NCI-H446 treated with DMSO at 0.1 percent for 48 hours (cell line): ENCODE measurements at regions not wholly inside any gene's neighbourhood (a gene's known extent, or its start where the extent isn't known, plus 50 kb on each side); places are given as distances from the start of the nearest gene placed in this dataset.
"Not testable (repeated sequence)": the region's sequence is repeated elsewhere in the genome, so short reads cannot be mapped to it uniquely, and the experiment has no call there.

Experiments used
- DNase-seq: peaks from one replicate; lab custom pipeline; 2025; lab: John Stamatoyannopoulos, UW

DNA sequence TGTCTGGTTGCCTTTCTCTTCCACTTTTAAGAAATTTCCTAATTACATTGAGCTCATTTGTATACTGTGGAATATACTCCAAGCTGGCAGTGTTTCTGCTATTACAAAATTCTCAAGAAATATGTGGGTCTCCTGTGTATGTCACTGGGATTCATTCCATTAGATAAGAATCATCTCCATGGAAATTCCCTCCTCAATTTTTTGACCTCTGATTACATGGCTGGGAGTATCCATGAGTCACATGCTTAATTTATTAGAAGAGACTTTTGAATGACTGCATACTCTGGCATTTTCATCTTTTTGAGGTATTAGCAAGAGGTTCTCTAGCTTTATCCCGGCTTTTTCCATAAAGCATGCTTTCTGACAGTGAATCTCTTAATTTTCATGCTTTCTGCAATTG lies 665.5 kb upstream of the CNTNAP5 start:
- DNase-seq = no peak

DNA sequence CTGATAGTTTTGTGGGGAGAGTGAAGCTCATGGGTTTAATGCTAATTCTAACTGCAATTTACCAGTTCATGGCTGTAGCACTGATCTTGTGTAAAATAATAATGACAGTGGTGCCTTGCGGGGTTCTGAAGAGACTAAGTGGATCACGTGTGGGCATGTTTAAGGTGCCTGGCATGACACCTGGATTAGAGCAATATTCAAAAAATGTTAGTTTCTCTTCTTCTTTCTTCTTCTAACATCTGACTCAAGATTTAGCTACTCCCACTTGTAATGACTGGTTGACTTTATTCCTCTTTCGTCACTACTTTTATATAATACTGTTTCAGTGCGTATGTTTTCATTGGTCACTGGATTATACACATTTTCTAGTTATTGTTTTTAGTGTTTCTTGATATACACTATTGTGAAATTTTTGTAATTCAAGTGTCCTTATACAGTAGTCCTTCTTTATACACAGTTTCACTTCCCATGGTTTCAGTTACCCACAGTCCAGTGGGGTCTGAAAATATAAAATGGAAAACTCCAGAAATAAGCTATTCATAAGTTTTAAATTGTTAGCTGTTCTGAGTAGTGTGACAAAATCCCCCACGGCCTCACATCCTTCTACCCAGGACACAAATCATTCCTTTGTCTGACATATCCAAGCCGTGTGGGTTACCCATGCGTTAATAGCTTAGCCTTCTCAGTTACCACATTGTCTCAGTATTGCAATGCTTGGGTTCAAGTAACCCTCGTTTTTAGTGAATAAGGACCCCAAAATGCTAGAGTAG lies 662.2 kb upstream of the CNTNAP5 start:
- DNase-seq = no peak

DNA sequence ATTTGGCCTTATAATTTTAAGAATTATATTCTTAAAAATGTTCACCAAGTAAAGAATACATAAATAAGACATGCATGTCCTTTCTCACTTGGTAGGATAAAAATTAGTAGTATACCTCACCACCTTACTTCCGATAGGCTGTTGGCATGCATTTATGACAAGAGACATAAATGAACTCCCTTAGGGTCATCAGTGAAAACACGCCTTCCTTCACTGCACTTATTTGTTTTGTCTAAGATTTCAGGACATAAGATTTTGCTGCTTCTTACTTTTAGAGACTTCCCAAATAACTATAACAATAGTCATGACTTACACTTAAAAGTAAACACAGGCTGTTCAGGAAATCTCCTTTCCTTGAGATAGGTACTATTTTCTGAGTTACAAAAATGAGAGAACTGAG lies 661.3 kb upstream of the CNTNAP5 start:
- DNase-seq = no peak

DNA sequence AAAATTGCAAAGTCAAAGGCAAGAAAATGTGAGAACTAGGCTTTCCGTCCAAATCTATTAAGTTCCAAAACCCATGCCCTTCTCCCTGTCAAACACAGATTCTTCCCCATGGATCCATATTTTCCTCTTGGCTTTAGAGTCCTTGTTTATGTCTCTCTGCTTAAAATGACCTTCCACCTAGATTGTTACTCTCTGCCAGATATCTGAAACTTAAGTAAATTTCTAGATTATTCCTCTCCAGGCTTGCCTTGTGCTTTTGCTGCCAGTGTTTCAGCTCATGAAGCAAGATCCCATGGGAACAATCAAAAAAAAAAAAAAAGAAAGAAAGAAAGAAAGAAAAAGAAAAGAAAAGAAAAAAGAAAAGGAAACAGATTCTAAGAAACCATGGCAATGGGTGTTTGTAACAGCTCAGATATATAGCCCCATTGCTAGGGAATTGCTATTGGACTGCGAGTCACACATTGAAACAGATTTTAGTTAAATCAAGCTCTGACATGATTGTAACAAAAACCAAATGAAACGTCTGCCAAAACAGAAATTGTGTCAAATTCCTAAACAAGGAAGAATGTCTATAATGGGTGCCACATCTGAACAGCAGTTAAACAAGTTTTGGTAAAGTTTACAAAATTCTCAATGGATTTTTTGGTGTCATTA lies 660.7 kb upstream of the CNTNAP5 start:
- no peak for DNase-seq

DNA sequence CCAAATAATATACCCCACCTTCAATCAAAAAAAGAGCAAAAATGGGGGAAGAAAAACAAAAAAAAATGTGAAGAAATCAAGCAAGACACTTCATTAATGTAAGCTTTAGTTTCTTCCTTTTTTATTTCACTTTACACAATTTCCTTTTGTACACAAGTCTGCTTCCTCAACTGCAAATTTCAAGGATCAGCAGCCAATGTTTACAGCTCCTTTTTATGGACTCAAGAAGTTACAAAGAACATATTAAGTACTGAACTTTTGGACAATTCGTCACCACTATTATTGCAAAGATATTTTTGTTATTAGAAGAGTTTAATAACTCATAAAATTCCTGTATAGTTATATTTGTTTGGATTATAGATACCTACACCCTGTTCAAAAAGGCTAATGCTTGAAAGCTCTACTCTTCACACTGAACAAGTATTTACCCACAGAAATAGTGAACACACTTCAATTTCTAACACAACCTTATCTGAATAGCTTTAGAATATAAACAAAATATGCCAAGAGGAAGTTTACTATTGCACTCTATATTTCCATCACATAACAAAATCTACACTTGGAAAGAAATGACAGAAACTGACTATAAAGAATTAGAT lies 658.7 kb upstream of the CNTNAP5 start:
- DNase-seq = no peak

DNA sequence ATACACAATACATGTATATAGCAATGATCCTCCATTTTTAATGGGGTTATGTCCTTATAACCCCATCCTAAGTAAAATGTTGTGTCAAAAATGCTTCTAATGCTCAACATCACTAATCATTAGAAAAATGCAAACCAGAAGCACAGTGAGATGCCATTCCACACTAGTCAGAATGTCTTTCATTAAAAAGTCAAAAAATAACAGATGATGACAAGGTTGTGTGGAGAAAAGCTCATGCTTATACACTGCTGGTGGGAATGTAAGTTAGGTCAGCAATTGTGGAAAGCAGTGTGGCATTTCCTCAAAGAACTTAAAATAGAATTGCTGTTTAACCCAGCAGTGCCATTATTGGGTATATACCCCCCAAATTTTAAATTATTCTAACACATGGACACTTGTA lies 654.9 kb upstream of the CNTNAP5 start:
- no peak for DNase-seq

DNA sequence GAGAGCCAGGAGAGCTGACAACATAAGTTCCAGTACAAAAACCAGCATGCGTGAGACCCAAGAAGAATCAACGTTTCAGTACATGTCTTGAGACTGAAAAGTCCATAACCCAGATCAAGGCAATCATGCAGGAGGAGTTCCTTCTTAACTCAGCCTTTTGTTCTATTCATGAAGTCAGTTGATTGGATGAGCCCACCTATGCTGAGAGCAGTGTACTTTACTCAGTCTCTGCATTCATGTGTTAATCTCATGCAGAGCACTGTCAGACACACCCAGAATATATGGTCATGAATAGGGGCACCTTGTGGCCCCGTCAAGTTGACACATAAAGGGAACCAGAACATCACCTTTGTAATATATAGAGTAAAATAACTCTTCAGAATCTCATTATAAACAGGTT lies 653.6 kb upstream of the CNTNAP5 start:
- no peak for DNase-seq

DNA sequence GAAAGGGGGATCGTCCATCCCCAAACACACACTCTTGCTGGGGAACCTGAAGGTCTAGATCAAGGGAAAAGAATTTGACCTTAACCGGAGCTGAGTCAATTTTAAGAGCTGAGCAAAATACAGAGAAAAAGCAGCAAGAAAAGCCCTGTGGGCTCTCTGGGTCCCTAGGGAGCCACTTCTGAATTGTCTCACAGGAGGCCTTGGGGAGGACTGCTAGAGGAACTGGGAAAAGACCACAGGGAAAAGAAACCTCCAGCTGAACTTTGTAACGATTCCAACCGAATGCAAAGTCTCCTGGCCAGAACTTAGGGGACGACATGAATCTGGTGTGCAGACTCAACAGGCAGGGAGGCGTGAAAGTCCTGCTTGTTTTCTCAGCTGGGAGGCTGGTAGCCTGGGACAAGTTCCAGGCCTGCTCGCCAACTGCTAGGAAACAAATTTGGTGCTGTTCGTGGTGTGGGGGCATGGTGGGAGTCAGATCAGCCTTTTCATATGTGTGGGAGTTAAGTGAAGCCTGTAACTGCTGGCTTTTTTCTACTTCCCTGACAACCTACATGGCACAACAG lies 644.6 kb upstream of the CNTNAP5 start:
- peak; percentile 78 for DNase-seq

DNA sequence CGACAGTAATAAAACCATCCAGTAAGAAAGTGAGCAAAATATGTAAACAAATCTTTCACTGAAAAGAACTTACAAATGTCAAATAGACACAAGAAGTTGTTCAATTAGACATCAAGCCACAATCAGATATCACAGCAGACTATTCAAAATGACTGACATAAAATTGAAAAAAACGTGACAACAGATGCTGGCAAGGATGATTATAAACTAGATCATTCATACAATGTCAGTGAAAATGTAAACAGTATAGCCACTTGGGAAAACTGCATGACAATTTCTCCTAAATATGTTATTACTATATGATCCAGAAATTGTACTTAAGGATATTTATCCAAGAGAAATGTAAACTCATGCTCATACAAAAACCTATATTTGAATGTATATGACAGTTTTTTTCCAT lies 609.4 kb upstream of the CNTNAP5 start:
- no peak for DNase-seq

DNA sequence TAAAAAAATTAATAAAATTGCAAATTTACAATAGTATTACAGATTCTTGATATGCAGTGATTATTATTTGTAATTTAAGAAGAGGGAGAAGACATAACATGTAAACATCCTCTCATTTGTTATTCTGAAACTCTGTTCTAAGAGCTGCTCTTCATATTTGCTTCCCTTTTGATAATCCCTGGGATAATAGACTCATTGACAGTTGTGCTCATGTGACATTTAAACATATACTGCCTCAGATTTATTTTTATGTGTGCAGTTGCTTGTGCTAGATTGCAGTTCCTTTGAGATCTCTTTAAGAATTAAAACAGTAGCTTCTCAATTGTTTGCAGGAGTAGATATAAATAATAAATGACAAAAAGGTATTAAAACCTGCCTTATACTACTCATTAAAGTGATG lies 605.1 kb upstream of the CNTNAP5 start:
- no peak for DNase-seq

DNA sequence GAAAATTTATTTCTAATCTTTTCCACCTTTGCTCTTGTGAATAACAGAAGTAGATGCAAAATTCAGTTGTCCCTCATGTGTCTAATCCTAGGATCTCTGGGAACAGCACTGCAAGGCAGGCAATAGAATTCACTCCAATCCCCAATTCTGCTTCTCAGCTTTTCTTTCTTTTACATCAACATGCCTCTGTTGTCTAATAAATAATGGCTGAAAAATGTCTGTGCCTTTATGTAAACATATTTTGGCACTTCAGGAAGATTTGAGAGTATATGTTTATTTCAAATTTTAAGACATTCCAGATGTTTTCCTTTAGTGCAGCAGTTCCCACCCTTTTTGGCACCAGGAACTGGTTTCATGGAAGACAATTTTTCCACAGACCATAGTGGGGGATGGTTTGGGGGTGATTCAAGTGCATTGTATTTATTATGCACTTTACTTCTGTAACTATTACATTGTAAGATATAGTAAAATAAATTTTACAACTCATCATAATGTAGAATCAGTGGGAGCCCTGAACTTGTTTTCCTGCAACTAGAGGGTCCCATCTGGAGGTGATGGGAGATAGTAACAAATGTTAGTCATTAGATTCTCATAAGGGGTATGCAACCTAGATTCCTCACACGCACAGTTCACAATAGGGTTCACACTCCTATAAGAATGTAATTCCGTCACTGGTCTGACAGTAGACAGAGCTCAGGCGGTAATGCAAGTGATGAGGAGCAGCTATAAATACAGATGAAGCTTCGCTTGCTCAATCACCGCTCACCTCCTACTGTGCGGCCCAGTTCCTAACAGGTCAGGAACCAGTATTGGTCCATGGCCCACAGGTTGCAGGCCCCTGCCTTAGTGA lies 590.3 kb upstream of the CNTNAP5 start:
- no peak for DNase-seq

DNA sequence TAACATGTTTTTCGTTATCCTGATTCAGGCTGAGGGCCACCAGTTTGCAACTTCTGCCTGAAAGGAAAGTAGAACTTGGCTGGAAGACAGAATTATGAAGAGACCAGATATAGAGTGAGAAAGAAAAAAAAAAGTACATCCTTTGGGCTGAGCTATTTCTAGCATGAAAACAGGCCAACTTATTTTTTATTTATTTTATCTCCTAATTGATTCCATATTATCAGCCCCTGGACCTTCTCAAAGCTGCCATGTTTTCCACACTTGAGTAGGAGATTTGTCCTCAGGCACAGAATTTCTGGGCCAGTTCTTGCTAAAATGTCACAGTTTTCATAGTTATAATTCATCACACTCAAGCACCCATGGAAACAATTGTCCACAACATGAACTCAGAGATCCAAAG lies 586.8 kb upstream of the CNTNAP5 start:
- peak; percentile 62 for DNase-seq

DNA sequence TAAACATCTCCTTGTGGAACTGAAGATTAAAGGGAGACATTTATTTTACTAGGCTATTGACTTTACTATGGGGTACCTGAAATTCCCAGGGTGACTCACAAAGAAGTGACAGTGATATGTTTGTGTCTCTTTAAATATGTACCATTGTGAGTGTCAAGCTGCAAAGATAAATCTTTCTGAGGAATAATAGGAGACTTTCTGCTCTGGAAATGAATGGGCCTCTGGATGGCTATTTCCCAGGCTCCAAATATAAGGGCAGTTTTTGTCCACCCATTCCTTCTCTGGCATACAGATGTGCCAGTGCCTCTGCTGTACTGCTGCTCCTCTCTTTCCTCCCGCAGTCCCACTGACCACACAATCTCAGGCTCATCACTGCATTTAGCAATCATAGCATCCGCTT lies 586.4 kb upstream of the CNTNAP5 start:
- DNase-seq = no peak

DNA sequence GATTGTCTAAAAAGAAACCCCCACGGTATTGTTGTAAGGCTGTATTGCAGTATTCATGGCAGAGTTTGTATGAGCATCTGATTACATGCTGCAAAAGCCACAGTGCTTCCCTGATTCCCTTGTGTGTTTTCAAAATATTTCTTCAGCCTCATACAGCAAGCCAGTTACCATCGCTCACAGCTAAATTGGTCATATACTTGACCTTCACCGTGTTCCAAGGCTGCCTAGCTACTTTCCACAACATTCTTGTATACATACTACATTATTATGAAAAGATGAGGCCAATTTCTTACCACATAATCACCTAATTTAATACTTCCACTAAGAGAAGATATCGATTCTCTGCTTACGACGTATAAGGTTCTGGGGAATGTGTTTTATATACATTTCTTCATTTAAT lies 576.3 kb upstream of the CNTNAP5 start:
- no peak for DNase-seq

DNA sequence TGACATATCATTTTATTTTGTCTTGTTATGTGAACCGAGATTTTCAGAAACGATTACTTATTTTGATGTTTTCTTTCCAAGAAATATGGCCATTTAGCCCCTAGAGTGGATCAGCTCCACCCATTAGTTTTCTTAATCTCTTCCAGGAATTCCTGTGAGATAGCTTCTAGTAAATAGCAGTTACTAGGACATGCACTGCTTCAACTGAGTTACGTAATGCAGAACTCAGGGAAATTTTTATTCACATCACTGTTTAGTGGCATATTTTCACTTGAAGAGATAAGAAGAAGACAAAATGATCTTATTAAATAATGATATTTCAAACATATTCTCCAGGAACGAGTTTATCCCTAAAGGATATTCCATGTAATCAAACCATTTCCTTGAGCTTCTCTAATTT lies 573.5 kb upstream of the CNTNAP5 start:
- no peak for DNase-seq

DNA sequence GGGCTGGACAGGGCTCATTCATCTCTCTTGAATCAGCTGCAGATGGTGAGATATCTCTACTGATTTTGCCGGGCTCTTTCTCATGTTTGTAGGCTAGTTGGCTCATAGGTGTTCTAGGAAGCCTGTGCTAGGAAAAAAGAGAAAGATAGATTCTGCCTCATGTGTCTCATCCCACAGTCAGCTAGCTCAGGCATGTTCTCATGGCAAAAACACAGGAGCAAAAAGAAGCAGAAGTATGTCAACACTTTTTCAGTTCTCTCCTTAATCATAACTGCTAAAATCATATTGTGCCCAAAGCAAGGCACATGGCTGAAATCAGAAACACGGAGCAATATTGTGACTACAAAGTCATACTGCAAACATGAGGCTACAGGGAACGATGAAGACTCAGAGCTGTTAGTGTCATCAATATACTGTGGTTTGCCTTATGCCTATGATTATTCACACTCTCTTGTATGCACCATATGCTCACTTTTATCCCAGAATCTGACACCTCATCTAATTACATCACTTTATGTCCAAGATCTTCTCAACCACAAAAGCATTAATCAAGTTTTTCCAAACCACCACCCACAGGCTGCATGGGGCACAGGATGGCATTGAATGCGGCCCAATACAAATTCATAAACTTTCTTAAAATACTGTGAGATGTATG lies 571.9 kb upstream of the CNTNAP5 start:
- peak; percentile 92 for DNase-seq

DNA sequence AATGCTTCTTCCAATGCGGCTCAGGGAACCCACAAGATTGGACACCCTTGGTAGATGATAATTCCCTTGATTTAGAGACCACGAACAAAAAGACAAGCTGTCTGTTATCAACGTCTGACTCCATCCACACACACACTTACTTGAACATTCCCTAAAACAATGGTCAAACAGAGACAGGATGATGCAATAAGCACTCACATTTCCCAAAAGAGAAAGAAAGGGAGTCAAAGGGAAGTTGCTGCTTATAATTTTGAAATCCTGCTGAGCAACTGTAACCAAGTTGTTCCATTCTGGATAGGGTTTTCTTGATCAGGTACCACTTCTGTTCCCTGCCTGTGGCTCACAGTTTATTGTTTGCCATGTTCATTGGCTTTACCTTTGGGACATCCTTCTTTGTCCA lies 571.3 kb upstream of the CNTNAP5 start:
- DNase-seq = no peak

DNA sequence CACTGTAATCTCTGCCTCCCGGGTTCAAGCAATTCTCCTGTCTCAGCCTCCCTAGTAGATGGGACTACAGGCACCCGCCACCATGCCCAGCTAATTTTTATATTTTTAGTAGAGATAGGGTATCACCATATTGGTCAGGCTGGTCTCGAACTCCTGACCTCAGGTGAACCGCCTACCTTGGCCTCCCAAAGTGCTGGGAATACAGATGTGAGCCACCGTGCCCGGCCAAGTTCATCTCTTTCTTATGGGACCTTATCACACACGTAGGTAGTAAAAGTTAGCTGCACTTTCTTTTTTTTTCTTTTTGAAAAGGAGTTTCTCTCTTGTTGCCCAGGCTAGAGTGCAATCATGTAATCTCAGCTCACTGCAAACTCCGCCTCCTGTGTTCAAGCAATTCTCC lies 569.9 kb upstream of the CNTNAP5 start:
- not testable (repeated sequence) for DNase-seq

DNA sequence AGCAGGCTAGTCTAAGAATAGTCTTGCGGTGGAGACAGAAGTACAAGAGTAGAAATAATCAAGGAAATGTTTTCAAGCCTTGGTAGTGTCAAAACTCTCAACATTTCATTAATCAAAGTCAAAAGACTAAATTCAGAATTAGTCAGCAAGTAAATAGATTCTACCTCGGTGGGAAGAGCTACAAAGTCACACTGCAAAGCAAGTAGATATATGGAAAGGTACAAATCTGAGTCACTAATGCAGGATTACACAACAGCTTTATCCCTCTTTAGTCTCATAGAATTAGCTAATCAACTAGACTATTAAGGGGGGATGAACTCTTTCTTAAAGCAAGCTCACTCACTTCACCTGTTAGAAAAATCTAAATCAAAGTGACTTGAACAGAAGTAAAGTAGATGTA lies 568.7 kb upstream of the CNTNAP5 start:
- no peak for DNase-seq

DNA sequence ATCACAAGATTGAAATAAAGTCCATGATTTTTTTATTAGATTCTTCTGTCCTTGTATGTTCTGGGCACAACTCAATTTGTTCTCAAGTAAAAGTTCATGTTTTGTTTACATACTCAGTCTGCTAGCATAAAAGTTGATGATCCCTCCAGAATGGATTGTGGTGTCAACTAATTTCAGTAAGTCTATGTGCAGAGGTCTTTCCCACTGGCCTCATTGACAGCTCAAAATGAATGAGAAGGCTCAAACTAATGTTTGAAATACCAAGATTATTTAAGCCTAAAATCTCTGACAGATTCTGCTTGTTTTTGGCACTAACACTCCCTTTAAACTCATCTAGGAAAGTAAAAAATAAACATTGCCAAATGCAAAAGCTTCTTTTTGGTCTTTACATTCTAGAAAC lies 561.2 kb upstream of the CNTNAP5 start:
- no peak for DNase-seq

DNA sequence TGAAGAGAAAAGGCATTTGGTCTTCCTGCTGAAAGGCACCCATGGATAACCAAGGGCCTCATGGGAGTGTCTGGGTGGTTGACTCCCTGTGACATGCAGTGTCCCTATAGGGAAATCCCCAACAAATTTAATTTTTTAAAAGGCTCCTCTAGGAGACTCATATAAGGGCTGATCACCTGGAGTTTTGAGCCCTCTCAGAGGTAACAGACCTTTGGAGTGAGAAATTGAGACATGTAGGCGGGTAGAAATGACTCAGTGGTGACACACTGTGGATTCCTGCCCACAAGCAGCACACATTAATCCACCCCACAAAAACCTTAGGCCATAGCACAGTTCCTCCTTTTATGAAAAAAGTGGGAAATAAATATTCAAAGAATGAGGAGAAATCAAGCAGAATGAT lies 557.0 kb upstream of the CNTNAP5 start:
- no peak for DNase-seq

DNA sequence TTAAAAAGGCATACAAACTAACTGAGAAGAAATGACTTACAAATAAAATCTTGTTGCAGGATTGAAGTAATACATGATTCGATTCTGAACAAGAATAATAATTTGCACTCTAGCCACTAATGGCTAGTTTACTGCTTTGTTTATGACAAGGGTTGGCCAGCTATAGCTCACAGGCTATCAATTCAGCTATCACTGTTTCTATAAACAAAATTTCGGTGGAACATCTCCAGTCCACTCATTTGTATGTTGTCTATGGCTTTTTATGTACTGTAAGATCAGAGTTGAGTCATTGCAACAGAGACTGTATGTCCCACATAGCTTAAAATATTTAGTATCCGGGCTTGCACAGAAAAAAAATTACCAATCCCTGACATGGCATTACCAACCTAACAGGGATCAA lies 543.7 kb upstream of the CNTNAP5 start:
- no peak for DNase-seq
